ENCODE measurements at regions not wholly inside any gene's neighbourhood (a gene's known extent, or its start where the extent isn't known, plus 50 kb on each side); places are given as distances from the start of the nearest gene placed in this dataset.
A peak's percentile ranks its signal among the peaks of the same experiment; 100 is the strongest.

- DNase-seq, result no peak
Observed at GRCh38 chr18:51862051-51862715, 477.8 kb upstream of the DCC start.

- DNase-seq, result no peak
Observed at GRCh38 chr18:51864219-51864965, 475.6 kb upstream of the DCC start.

GRCh38 chr18:51865538-51865937 is 474.5 kb upstream of the DCC start:
- DNase-seq, result no peak

- DNase-seq, result no peak
Observed at GRCh38 chr18:51867767-51868166, 472.2 kb upstream of the DCC start.

GRCh38 chr18:51878724-51879123 is 461.3 kb upstream of the DCC start:
- no peak for DNase-seq

GRCh38 chr18:51879329-51879728 is 460.7 kb upstream of the DCC start:
- no peak for DNase-seq

GRCh38 chr18:51881394-51881793 is 458.6 kb upstream of the DCC start:
- no peak for DNase-seq

- no peak for DNase-seq
Observed at GRCh38 chr18:51884039-51884438, 456.0 kb upstream of the DCC start.

- peak; percentile 12 to 64 for DNase-seq
Observed at GRCh38 chr18:51890762-51891161, 449.2 kb upstream of the DCC start.

GRCh38 chr18:51891876-51892275 is 448.1 kb upstream of the DCC start:
- DNase-seq, result no peak

GRCh38 chr18:51897884-51898283 is 442.1 kb upstream of the DCC start:
- DNase-seq, result no peak

- DNase-seq, result no peak
Observed at GRCh38 chr18:51907687-51908597, 432.1 kb upstream of the DCC start.

- no peak for DNase-seq
Observed at GRCh38 chr18:51908598-51908944, 431.4 kb upstream of the DCC start.

- no peak for DNase-seq
Observed at GRCh38 chr18:51911584-51911983, 428.4 kb upstream of the DCC start.

GRCh38 chr18:51912381-51912780 is 427.6 kb upstream of the DCC start:
- no peak for DNase-seq

- no peak for DNase-seq
Observed at GRCh38 chr18:51915176-51915575, 424.8 kb upstream of the DCC start.

GRCh38 chr18:51921862-51922261 is 418.1 kb upstream of the DCC start:
- no peak for DNase-seq

GRCh38 chr18:51933903-51934302 is 406.1 kb upstream of the DCC start:
- DNase-seq, result no peak

GRCh38 chr18:51936115-51936514 is 403.9 kb upstream of the DCC start:
- DNase-seq, result no peak

GRCh38 chr18:51941999-51942398 is 398.0 kb upstream of the DCC start:
- no peak for DNase-seq

- DNase-seq, result no peak
Observed at GRCh38 chr18:51943281-51943680, 396.7 kb upstream of the DCC start.

GRCh38 chr18:51946946-51947345 is 393.1 kb upstream of the DCC start:
- DNase-seq, result no peak

GRCh38 chr18:51952844-51953243 is 387.2 kb upstream of the DCC start:
- DNase-seq, result no peak

- no peak for DNase-seq
Observed at GRCh38 chr18:51953521-51953920, 386.5 kb upstream of the DCC start.

Measured in NCI-H1930 (cell line).